Gastroesophageal sphincter (tissue), 3 donors: ENCODE measurements at regions not wholly inside any gene's neighbourhood (a gene's known extent, or its start where the extent isn't known, plus 50 kb on each side); places are given as distances from the start of the nearest gene placed in this dataset.

ENCODE experiments used
- EP300 ChIP-seq: sonication (generic); formaldehyde crosslinking; IDR thresholded peaks from one replicate; pipeline ENCODE4 v1.6.1; 2017; ENCODE audit warnings: antibody characterized with exemption, mild to moderate bottlenecking
- POLR2A ChIP-seq, 2 donors: fragments of 450-650 bp; IDR thresholded peaks; one replicate each; pipeline ENCODE4 v1.6.1; 2017; ENCODE audit warnings: antibody characterized with exemption in 2 of 2, mild to moderate bottlenecking in 2 of 2, moderate library complexity in 1 of 2
- POLR2AphosphoS5 ChIP-seq: sonication (generic); formaldehyde crosslinking; IDR thresholded peaks from one replicate; pipeline ENCODE4 v1.6.1; 2017; ENCODE audit warnings: antibody characterized with exemption
- TF ChIP-seq, protein P1 (sequence below), 4 experiments: fragments of 200-600 bp in 2 of 4; fragments of 450-650 bp in 2 of 4; sonication (generic) in 1 of 4; IDR thresholded peaks; one replicate each; pipeline ENCODE4 v1.5.1; 2017 to 2019; ENCODE audit warnings: antibody characterized with exemption in 4 of 4, mild to moderate bottlenecking in 2 of 4, moderate library complexity in 2 of 4

GRCh38 chr2:83196225-83196624, 1262.9 kb downstream of the SUCLG1 start:
- TF ChIP-seq, protein P1, sequence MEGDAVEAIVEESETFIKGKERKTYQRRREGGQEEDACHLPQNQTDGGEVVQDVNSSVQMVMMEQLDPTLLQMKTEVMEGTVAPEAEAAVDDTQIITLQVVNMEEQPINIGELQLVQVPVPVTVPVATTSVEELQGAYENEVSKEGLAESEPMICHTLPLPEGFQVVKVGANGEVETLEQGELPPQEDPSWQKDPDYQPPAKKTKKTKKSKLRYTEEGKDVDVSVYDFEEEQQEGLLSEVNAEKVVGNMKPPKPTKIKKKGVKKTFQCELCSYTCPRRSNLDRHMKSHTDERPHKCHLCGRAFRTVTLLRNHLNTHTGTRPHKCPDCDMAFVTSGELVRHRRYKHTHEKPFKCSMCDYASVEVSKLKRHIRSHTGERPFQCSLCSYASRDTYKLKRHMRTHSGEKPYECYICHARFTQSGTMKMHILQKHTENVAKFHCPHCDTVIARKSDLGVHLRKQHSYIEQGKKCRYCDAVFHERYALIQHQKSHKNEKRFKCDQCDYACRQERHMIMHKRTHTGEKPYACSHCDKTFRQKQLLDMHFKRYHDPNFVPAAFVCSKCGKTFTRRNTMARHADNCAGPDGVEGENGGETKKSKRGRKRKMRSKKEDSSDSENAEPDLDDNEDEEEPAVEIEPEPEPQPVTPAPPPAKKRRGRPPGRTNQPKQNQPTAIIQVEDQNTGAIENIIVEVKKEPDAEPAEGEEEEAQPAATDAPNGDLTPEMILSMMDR (IDR thresholded peaks at IDR 0.05): peak; percentile 42 to 62 (median 54)
- TF ChIP-seq POLR2AphosphoS5 (no peak), POLR2A (IDR thresholded peaks at IDR 0.05) (no peak), EP300 (no peak)
